ENCODE measurements at regions not wholly inside any gene's neighbourhood (a gene's known extent, or its start where the extent isn't known, plus 50 kb on each side); places are given as distances from the start of the nearest gene placed in this dataset.

DNA sequence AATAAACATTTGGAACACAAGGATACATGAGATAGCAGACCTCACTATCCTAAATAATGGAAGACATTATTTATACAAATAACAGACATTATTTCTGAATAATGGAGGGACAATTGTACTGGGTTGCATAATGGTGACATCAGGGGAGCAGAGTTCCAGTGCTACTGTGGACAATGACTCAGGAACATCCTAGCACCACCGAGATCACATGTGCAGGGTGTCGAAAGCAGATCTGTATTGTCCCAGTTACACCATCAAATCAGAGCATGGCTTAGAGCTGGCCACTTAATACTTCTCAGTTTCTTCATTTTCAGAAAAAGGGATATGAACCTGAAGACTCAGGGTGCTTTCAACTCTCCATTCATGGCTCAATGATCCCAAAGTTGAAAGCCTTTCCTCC lies 249.1 kb upstream of the RBMS1 start:
- TF ChIP-seq, protein P1, sequence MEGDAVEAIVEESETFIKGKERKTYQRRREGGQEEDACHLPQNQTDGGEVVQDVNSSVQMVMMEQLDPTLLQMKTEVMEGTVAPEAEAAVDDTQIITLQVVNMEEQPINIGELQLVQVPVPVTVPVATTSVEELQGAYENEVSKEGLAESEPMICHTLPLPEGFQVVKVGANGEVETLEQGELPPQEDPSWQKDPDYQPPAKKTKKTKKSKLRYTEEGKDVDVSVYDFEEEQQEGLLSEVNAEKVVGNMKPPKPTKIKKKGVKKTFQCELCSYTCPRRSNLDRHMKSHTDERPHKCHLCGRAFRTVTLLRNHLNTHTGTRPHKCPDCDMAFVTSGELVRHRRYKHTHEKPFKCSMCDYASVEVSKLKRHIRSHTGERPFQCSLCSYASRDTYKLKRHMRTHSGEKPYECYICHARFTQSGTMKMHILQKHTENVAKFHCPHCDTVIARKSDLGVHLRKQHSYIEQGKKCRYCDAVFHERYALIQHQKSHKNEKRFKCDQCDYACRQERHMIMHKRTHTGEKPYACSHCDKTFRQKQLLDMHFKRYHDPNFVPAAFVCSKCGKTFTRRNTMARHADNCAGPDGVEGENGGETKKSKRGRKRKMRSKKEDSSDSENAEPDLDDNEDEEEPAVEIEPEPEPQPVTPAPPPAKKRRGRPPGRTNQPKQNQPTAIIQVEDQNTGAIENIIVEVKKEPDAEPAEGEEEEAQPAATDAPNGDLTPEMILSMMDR (IDR thresholded peaks at IDR 0.05; ENCODE audit: low read length), result no peak
- no peak for TF ChIP-seq EZH2 (IDR thresholded peaks at IDR 0.05; ENCODE audit: borderline replicate concordance, low read length)
